ENCODE measurements at regions not wholly inside any gene's neighbourhood (a gene's known extent, or its start where the extent isn't known, plus 50 kb on each side); places are given as distances from the start of the nearest gene placed in this dataset.

- H3K4me3 ChIP-seq = no peak overlapping the region
- intact Hi-C loops (cut with micrococcal nuclease) (no loop called here), in situ Hi-C loops (cut with MboI) (no loop called here)
- DNase-seq (ENCODE audit: extremely low read depth in 1 of 4, low spot score in 3 of 4) = no peak
- TF ChIP-seq PYGO2 (tag; IDR thresholded peaks at IDR 0.05) = no peak
- TF ChIP-seq GATAD2B (IDR thresholded peaks at IDR 0.05; ENCODE audit: borderline replicate concordance) = no peak
- no peak for TF ChIP-seq ZNF561 (CRISPR knock-in tag; conservative IDR thresholded peaks at IDR 0.05)
- TF ChIP-seq SIN3A (IDR thresholded peaks at IDR 0.05; ENCODE audit: borderline replicate concordance in 2 of 2, control insufficient read depth in 1 of 2, low read depth in 2 of 2, low read length in 2 of 2) = no peak
- TF ChIP-seq HNRNPUL1 (IDR thresholded peaks at IDR 0.05; ENCODE audit: low read length) = no peak
- TF ChIP-seq DDX20 (tag; IDR thresholded peaks at IDR 0.05; ENCODE audit: low read depth) = no peak
- no peak for TF ChIP-seq RB1 (IDR thresholded peaks at IDR 0.05; ENCODE audit: low read depth)
- no peak for TF ChIP-seq TBP (optimal IDR thresholded peaks at IDR 0.05; ENCODE audit: low read depth, low read length)
- TF ChIP-seq ZNF121 (CRISPR knock-in tag; conservative IDR thresholded peaks at IDR 0.05) = no peak
- no peak for TF ChIP-seq CLOCK (CRISPR knock-in tag; IDR thresholded peaks at IDR 0.05; ENCODE audit: borderline replicate concordance)
- TF ChIP-seq ATF3 (IDR thresholded peaks at IDR 0.05) = no peak
- no peak for TF ChIP-seq ATF3 (CRISPR knock-in tag; conservative IDR thresholded peaks at IDR 0.05)
- TF ChIP-seq ZNF707 (CRISPR knock-in tag; conservative IDR thresholded peaks at IDR 0.05) = no peak
- CTCF ChIA-PET (ENCODE audit: low intra/inter-chr PET ratio) = no interaction called here
- POLR2A ChIA-PET = no interaction called here
- no peak for ATAC-seq
- no peak for FAIRE-seq
- no peak overlapping the region for H3K4me2 ChIP-seq (ENCODE audit: insufficient read depth, low read length)
- H2AFZ ChIP-seq (ENCODE audit: low read depth, low read length) = no peak overlapping the region
- no peaks in the 10 kb centered on the region for H3K9me1 ChIP-seq (ENCODE audit: control insufficient read depth, insufficient read depth, low read length)
- BruUV-seq (replicated peaks) = no TSS peak
- H3K9ac ChIP-seq (ENCODE audit: insufficient read depth in 1 of 2, low read depth in 2 of 2, low read length in 2 of 2) = no peak overlapping the region
- H3K36me3 ChIP-seq (ENCODE audit: control insufficient read depth, insufficient read depth, low read length) = no peaks in the 10 kb centered on the region
- H3K27me3 ChIP-seq (ENCODE audit: control insufficient read depth in 2 of 2, insufficient read depth in 2 of 2, low read length in 2 of 2) = no peaks in the 10 kb centered on the region
- H4K20me1 ChIP-seq (replicated peaks; ENCODE audit: control insufficient read depth, insufficient read depth, low read length) = no peaks in the 10 kb centered on the region
- H3K4me1 ChIP-seq (replicated peaks in 1 of 2; ENCODE audit: control insufficient read depth in 2 of 2, insufficient read depth in 2 of 2, low read length in 2 of 2) = no peaks in the 10 kb centered on the region
- no peaks in the 10 kb centered on the region for H3K79me2 ChIP-seq (ENCODE audit: control insufficient read depth, insufficient read depth, low read length)
- no peak overlapping the region for H3K27ac ChIP-seq (ENCODE audit: extremely low read depth, low read depth, low read length)
- no peaks in the 10 kb centered on the region; the same call in 1 of the 2 replicates for H3K9me3 ChIP-seq (replicated peaks; ENCODE audit: control insufficient read depth, insufficient read depth, low read depth, low read length)
- 0% methylated on average over 2 of the region's 2 CpGs for WGBS (ENCODE audit: insufficient coverage, low coverage, missing lambda C conversion rate)
Observed at GRCh38 chr1:95990033-95990432, 731.6 kb upstream of the PTBP2 start.
